AG04449 (cell line): ENCODE measurements at regions not wholly inside any gene's neighbourhood (a gene's known extent, or its start where the extent isn't known, plus 50 kb on each side); places are given as distances from the start of the nearest gene placed in this dataset.

Experiments used
- CTCF ChIA-PET: fragments of 350-600 bp; formaldehyde crosslinking; extraction: SDS; loops from one replicate; lab custom pipeline; 2021; ENCODE audit warnings: antibody characterized with exemption; lab: Yijun Ruan, JAX
- POLR2A ChIA-PET: fragments of 400-600, 350-600 bp; formaldehyde crosslinking; extraction: SDS; loops from one replicate; lab custom pipeline; 2020; ENCODE audit warnings: antibody characterized with exemption, inconsistent platforms; lab: Yijun Ruan, JAX
- DNase-seq: peaks from one replicate; pipeline ENCODE4 v3.0.0-alpha.2; 2010; ENCODE audit warnings: low read depth, low spot score
- H3K4me3 ChIP-seq: 2 replicates; pipeline ENCODE4 v1.5.1; 2011; ENCODE audit warnings: low read depth, mild to moderate bottlenecking, control low read depth, low read length
- CTCF ChIP-seq: IDR thresholded peaks from one replicate; pipeline ENCODE4 v1.5.1; 2011; ENCODE audit warnings: mild to moderate bottlenecking, moderate library complexity, low read length, control low read depth, inconsistent platforms; ENCODE audit not compliant: insufficient read depth; ENCODE audit errors: missing control alignments

- ChIA-PET POLR2A (no interaction called here), CTCF (interaction anchor here (1.2 kb wide), 1 partner anchor 11 kb away, joined by 4 read pairs; no protein-coding TSS in a partner anchor)
- H3K4me3 ChIP-seq: no peak overlapping the region
- no peak for TF ChIP-seq CTCF
- DNase-seq: no peak
These were observed 167.3 kb downstream of the DACT1 start for GRCh38 chr14:58805057-58805456.

- H3K4me3 ChIP-seq: no peak overlapping the region
- no peak for DNase-seq
- ChIA-PET POLR2A (interaction anchor here (1.4 kb wide), 1 partner anchor 10 kb away, joined by 4 read pairs; no protein-coding TSS in a partner anchor), CTCF (interaction anchor here (0.8 to 1.2 kb wide), 2 partner anchors 10 to 12 kb away, joined by 3 to 4 read pairs; no protein-coding TSS in a partner anchor)
- TF ChIP-seq CTCF: no peak
These were observed 168.0 kb downstream of the DACT1 start for GRCh38 chr14:58805605-58806409.

- ChIA-PET POLR2A (no interaction called here), CTCF (interaction anchor here (0.9 to 1.9 kb wide), 4 partner anchors 10 to 167 kb away, joined by 4 to 5 read pairs (median 4); no protein-coding TSS in a partner anchor)
- no peak overlapping the region for H3K4me3 ChIP-seq
- TF ChIP-seq CTCF: no peak
- no peak for DNase-seq
These were observed 169.4 kb downstream of the DACT1 start for GRCh38 chr14:58807191-58807590.

- ChIA-PET CTCF (interaction anchor here (1.1 kb wide), 1 partner anchor 13 kb away, joined by 3 read pairs; no protein-coding TSS in a partner anchor), POLR2A (no interaction called here)
These were observed 171.1 kb downstream of the DACT1 start for GRCh38 chr14:58808828-58809227.

GRCh38 chr14:58809520-58809919 lies 171.8 kb downstream of the DACT1 start:
- DNase-seq: no peak
- H3K4me3 ChIP-seq: no peak overlapping the region
- CTCF ChIA-PET: interaction anchor here (1.1 kb wide), 1 partner anchor 12 kb away, joined by 3 read pairs; no protein-coding TSS in a partner anchor
- POLR2A ChIA-PET: no interaction called here
- no peak for TF ChIP-seq CTCF

More at GRCh38 chr14:58808828-58809227, 171.1 kb downstream of the DACT1 start:
- H3K4me3 ChIP-seq: no peak overlapping the region
- no peak for TF ChIP-seq CTCF
- DNase-seq: no peak

GRCh38 chr14:58812050-58812910 lies 174.5 kb downstream of the DACT1 start:
- ChIA-PET POLR2A (no interaction called here), CTCF (interaction anchor here (1.6 kb wide), 1 partner anchor 174 kb away, joined by 5 read pairs; no protein-coding TSS in a partner anchor)
- no peak overlapping the region for H3K4me3 ChIP-seq
- DNase-seq: no peak
- no peak for TF ChIP-seq CTCF
